HCT116 (cell line): ENCODE measurements at regions not wholly inside any gene's neighbourhood (a gene's known extent, or its start where the extent isn't known, plus 50 kb on each side); places are given as distances from the start of the nearest gene placed in this dataset.

ENCODE experiments used
- ATAC-seq: fragments of 200-7000 bp; cut with Tn5 transposase; 2 replicates; pipeline ENCODE4 v1.9.1; 2020; ENCODE audit warnings: mild to moderate bottlenecking, moderate library complexity
- BruUV-seq: library from RNA; stranded (reverse); fragments of 400-500 nt; replicated peaks from 2 replicates; lab custom pipeline; 2021; lab: Mats Ljungman, UMichigan
- CTCF ChIA-PET: fragments of 300-600 bp; sonication (Branson Sonifier 250); formaldehyde crosslinking; loops from one replicate; lab custom pipeline; 2021; ENCODE audit warnings: antibody characterized with exemption; lab: Charles Lee
- POLR2A ChIA-PET: fragments of 300-600, 350-600 bp; sonication (Branson Sonifier 250); formaldehyde crosslinking; loops from one replicate; lab custom pipeline; 2021; ENCODE audit warnings: antibody characterized with exemption; lab: Charles Lee
- RAD21 ChIA-PET, 2 experiments: fragments of 300-600 bp; sonication (Branson Sonifier 250); formaldehyde crosslinking; loops; one replicate each; lab custom pipeline; 2023; ENCODE audit warnings: low total read pairs in 2 of 2; ENCODE audit not compliant: uncharacterized antibody in 2 of 2, unreplicated experiment in 2 of 2, low non-redundant PET in 1 of 2; lab: Charles Lee
- DNase-seq: peaks from one replicate; pipeline ENCODE4 v3.0.0-alpha.2; 2010; ENCODE audit warnings: low read depth, low spot score
- H2AFZ ChIP-seq: fragments of 200-600 bp; shearing (Covaris generic), sonication (generic); 2 replicates; pipeline ENCODE4 v1.6.1; 2017; ENCODE audit warnings: low read depth, mixed run types, mixed read lengths, antibody characterized with exemption, low read length; ENCODE audit not compliant: poor library complexity, severe bottlenecking
- H3K27ac ChIP-seq: 2 replicates; pipeline ENCODE4 v1.5.1; 2012; ENCODE audit warnings: low read depth, low read length
- H3K27me3 ChIP-seq: fragments of 200-600 bp; sonication (generic); 2 replicates; pipeline ENCODE4 v1.6.1; 2016; ENCODE audit warnings: mixed run types, low read length, mixed read lengths; ENCODE audit not compliant: insufficient read depth
- H3K36me3 ChIP-seq, 2 experiments: fragments of 200-500 bp in 1 of 2; fragments of 200-600 bp in 1 of 2; sonication (Bioruptor generic) in 1 of 2; sonication (generic) in 1 of 2; 2 replicates each; pipeline versions ENCODE4 v1.5.1 to v1.6.1; 2014 to 2016; ENCODE audit warnings: low read length in 2 of 2, inconsistent platforms in 1 of 2, mixed read lengths in 1 of 2, mixed run types in 1 of 2; ENCODE audit not compliant: insufficient read depth in 2 of 2, control insufficient read depth in 1 of 2
- H3K4me1 ChIP-seq, 2 experiments: fragments of 200-600 bp in 1 of 2; sonication (generic) in 1 of 2; 2 replicates each; pipeline versions ENCODE4 v1.5.1 to v1.6.1; 2012 to 2017; ENCODE audit warnings: low read length in 2 of 2, inconsistent platforms in 1 of 2, mild to moderate bottlenecking in 1 of 2, mixed read lengths in 1 of 2, mixed run types in 1 of 2, moderate library complexity in 1 of 2; ENCODE audit not compliant: insufficient read depth in 2 of 2, control insufficient read depth in 1 of 2
- H3K4me2 ChIP-seq: fragments of 200-600 bp; sonication (generic); 2 replicates; pipeline ENCODE4 v1.6.1; 2017; ENCODE audit warnings: mixed run types, low read length, mixed read lengths
- H3K4me3 ChIP-seq, 2 experiments: fragments of 200-600 bp in 1 of 2; sonication (generic) in 1 of 2; replicated peaks in 1 of 2; 2 replicates each; pipeline ENCODE4 v1.5.1; 2011 to 2016; ENCODE audit warnings: low read length in 2 of 2, control low read depth in 1 of 2, low read depth in 1 of 2, mild to moderate bottlenecking in 1 of 2, mixed read lengths in 1 of 2, mixed run types in 1 of 2
- H3K79me2 ChIP-seq: fragments of 200-600 bp; sonication (generic); 2 replicates; pipeline ENCODE4 v1.6.1; 2017; ENCODE audit warnings: mild to moderate bottlenecking, mixed run types, low read length, moderate library complexity, mixed read lengths; ENCODE audit not compliant: insufficient read depth
- H3K9ac ChIP-seq: fragments of 200-600 bp; sonication (generic); 2 replicates; pipeline ENCODE4 v1.6.1; 2016; ENCODE audit warnings: low read length, mixed read lengths
- H3K9me2 ChIP-seq: fragments of 200-600 bp; sonication (generic), shearing (Covaris generic); 2 replicates; pipeline ENCODE4 v1.6.1; 2017; ENCODE audit warnings: mixed run types, mild to moderate bottlenecking, moderate library complexity; ENCODE audit not compliant: insufficient read depth
- H3K9me3 ChIP-seq, 2 experiments: fragments of 200-500 bp in 1 of 2; fragments of 200-600 bp in 1 of 2; sonication (Bioruptor generic) in 1 of 2; sonication (generic) in 1 of 2; 2 replicates each; pipeline ENCODE4 v1.6.1; 2014 to 2017; ENCODE audit warnings: low read length in 2 of 2, mixed read lengths in 2 of 2, inconsistent platforms in 1 of 2, low read depth in 1 of 2, mild to moderate bottlenecking in 1 of 2, mixed run types in 1 of 2, moderate library complexity in 1 of 2; ENCODE audit not compliant: control insufficient read depth in 1 of 2, insufficient read depth in 1 of 2
- H4K20me1 ChIP-seq: fragments of 200-600 bp; sonication (generic), shearing (Covaris generic); 2 replicates; pipeline ENCODE4 v1.6.1; 2017; ENCODE audit warnings: mixed run types, mild to moderate bottlenecking, moderate library complexity; ENCODE audit not compliant: insufficient read depth
- ATF3 ChIP-seq: IDR thresholded peaks from 2 replicates; pipeline ENCODE4 v1.6.1; 2012
- CBX3 ChIP-seq: IDR thresholded peaks from 2 replicates; pipeline ENCODE4 v1.6.1; 2012; ENCODE audit warnings: low read depth
- CTCF ChIP-seq, 3 experiments: fragments of 200-600 bp in 1 of 3; sonication (generic) in 1 of 3; IDR thresholded peaks in 2 of 3; conservative IDR thresholded peaks in 1 of 3; 2 replicates each; pipeline ENCODE4 v1.5.1; 2012 to 2017; ENCODE audit warnings: low read depth in 2 of 3, low read length in 2 of 3, antibody characterized with exemption in 1 of 3, borderline replicate concordance in 1 of 3, control low read depth in 1 of 3, mild to moderate bottlenecking in 1 of 3, mixed read lengths in 1 of 3, mixed run types in 1 of 3, moderate library complexity in 1 of 3; ENCODE audit not compliant: insufficient read depth in 1 of 3
- EGR1 ChIP-seq: IDR thresholded peaks from 2 replicates; pipeline ENCODE4 v1.6.1; 2012; ENCODE audit warnings: low read depth
- EZH2 ChIP-seq: fragments of 200-600 bp; sonication (generic); IDR thresholded peaks from 2 replicates; pipeline ENCODE4 v1.6.1; 2017; ENCODE audit warnings: antibody characterized with exemption, mixed run types
- FOSL1 ChIP-seq: IDR thresholded peaks from 2 replicates; pipeline ENCODE4 v1.6.1; 2012; ENCODE audit warnings: low read depth
- POLR2A ChIP-seq: IDR thresholded peaks from 2 replicates; pipeline ENCODE4 v1.7.0; 2011; ENCODE audit warnings: borderline replicate concordance; ENCODE audit not compliant: insufficient read depth, insufficient read length; ENCODE audit errors: extremely low read depth
- POLR2AphosphoS5 ChIP-seq: IDR thresholded peaks from 2 replicates; pipeline ENCODE4 v1.6.1; 2011; ENCODE audit warnings: mild to moderate bottlenecking, low read depth, low read length, moderate library complexity
- RAD21 ChIP-seq: IDR thresholded peaks from 2 replicates; pipeline ENCODE4 v1.6.1; 2012; ENCODE audit warnings: low read depth, mild to moderate bottlenecking
- SIN3A ChIP-seq: IDR thresholded peaks from 2 replicates; pipeline ENCODE4 v1.6.1; 2012; ENCODE audit warnings: low read depth
- SRF ChIP-seq: IDR thresholded peaks from 2 replicates; pipeline ENCODE4 v1.6.1; 2012; ENCODE audit warnings: low read depth
- YY1 ChIP-seq: IDR thresholded peaks from 2 replicates; pipeline ENCODE4 v1.6.1; 2011; ENCODE audit warnings: low read length, low read depth, moderate library complexity, mild to moderate bottlenecking; ENCODE audit not compliant: insufficient replicate concordance; ENCODE audit errors: extremely low read depth
- ZBTB33 ChIP-seq: IDR thresholded peaks from 2 replicates; pipeline ENCODE4 v1.6.1; 2011; ENCODE audit warnings: mild to moderate bottlenecking, low read length, moderate library complexity; ENCODE audit not compliant: insufficient replicate concordance; ENCODE audit errors: extremely low read depth
- ZFX ChIP-seq: fragments of 450-650 bp; IDR thresholded peaks from 2 replicates; pipeline ENCODE4 v1.6.1; 2017
- ZNF274 ChIP-seq: fragments of 200-500 bp; sonication (Bioruptor generic); IDR thresholded peaks from 2 replicates; pipeline ENCODE4 v1.6.1; 2014; ENCODE audit warnings: mild to moderate bottlenecking, low read depth, low read length, inconsistent platforms
- intact Hi-C: fragments of 100-400 bp; cut with micrococcal nuclease; formaldehyde crosslinking; loops from 2 replicates; pipeline ENCODE4 v1.10.0; 2022

GRCh38 chr9:135173066-135173465, 85.6 kb downstream of the OLFM1 start:
- Histone ChIP-seq H3K36me3 (no peaks in the 10 kb centered on the region), H3K27me3 (peaks cover 34% of the 10 kb centered on the region; the same call in 1 of the 2 replicates), H3K4me3 (no peak overlapping the region), H3K79me2 (no peaks in the 10 kb centered on the region), H3K9me2 (no peaks in the 10 kb centered on the region), H3K4me2 (no peak overlapping the region), H3K27ac (no peak overlapping the region), H3K4me1 (no peaks in the 10 kb centered on the region), H3K9ac (no peak overlapping the region), H3K9me3 (no peaks in the 10 kb centered on the region), H4K20me1 (no peaks in the 10 kb centered on the region), H2AFZ (no peak overlapping the region)
- TF ChIP-seq CBX3 (no peak), CTCF (IDR thresholded peaks at IDR 0.05 in 2 of 3, conservative IDR thresholded peaks at IDR 0.05 in 1 of 3; ENCODE audit: borderline replicate concordance in 1 of 3, insufficient read depth in 1 of 3, low read depth in 2 of 3, low read length in 2 of 3) (no peak), ATF3 (no peak), ZNF274 (no peak), SRF (no peak)
- no peak for ATAC-seq
- BruUV-seq, result no TSS peak
- ChIA-PET RAD21 (no interaction called here), CTCF (no interaction called here), POLR2A (no interaction called here)
- intact Hi-C loops, result no loop called here
- no peak for DNase-seq

- Histone ChIP-seq H4K20me1 (no peaks in the 10 kb centered on the region), H3K9me2 (no peaks in the 10 kb centered on the region), H2AFZ (no peak overlapping the region), H3K27ac (no peak overlapping the region), H3K9ac (no peak overlapping the region), H3K27me3 (peaks cover 34% of the 10 kb centered on the region; the same call in 1 of the 2 replicates), H3K4me3 (no peak overlapping the region), H3K79me2 (no peaks in the 10 kb centered on the region), H3K4me2 (no peak overlapping the region), H3K36me3 (no peaks in the 10 kb centered on the region), H3K4me1 (no peaks in the 10 kb centered on the region), H3K9me3 (no peaks in the 10 kb centered on the region)
- RAD21 ChIA-PET, result no interaction called here
- intact Hi-C loops, result no loop called here
- DNase-seq (no peak), ATAC-seq (no peak)
- CTCF ChIA-PET, result no interaction called here
- POLR2A ChIA-PET, result no interaction called here
- no TSS peak for BruUV-seq
- TF ChIP-seq POLR2AphosphoS5 (no peak), EZH2 (no peak), FOSL1 (no peak), ZFX (no peak), ZNF274 (no peak), RAD21 (no peak), POLR2A (no peak), YY1 (no peak), CTCF (IDR thresholded peaks at IDR 0.05 in 2 of 3, conservative IDR thresholded peaks at IDR 0.05 in 1 of 3; ENCODE audit: borderline replicate concordance in 1 of 3, insufficient read depth in 1 of 3, low read depth in 2 of 3, low read length in 2 of 3) (no peak), EGR1 (no peak), ZBTB33 (no peak), SIN3A (no peak)
Measured at GRCh38 chr9:135174248-135174647, 86.8 kb downstream of the OLFM1 start.
